DOHH2 (cell line): ENCODE measurements at regions not wholly inside any gene's neighbourhood (a gene's known extent, or its start where the extent isn't known, plus 50 kb on each side); places are given as distances from the start of the nearest gene placed in this dataset.
"Not testable (repeated sequence)": the region's sequence is repeated elsewhere in the genome, so short reads cannot be mapped to it uniquely, and the experiment has no call there.

ENCODE experiments used
- H3F3A ChIP-seq: fragments of 200-600 bp; sonication (generic), shearing (Covaris generic); 2 replicates; pipeline ENCODE4 v1.6.0; 2016; ENCODE audit warnings: antibody characterized with exemption, mild to moderate bottlenecking; ENCODE audit not compliant: control insufficient read depth, insufficient read depth
- H3K27ac ChIP-seq: fragments of 200-600 bp; sonication (generic); 2 replicates; pipeline ENCODE4 v1.5.1; 2014; ENCODE audit warnings: low read depth, mild to moderate bottlenecking, low read length, moderate library complexity
- H3K27me3 ChIP-seq: fragments of 200-600 bp; sonication (generic); 2 replicates; pipeline ENCODE4 v1.6.1; 2014; ENCODE audit warnings: mild to moderate bottlenecking, low read length, mixed read lengths; ENCODE audit not compliant: control insufficient read depth
- H3K36me3 ChIP-seq: fragments of 200-600 bp; sonication (generic); 2 replicates; pipeline ENCODE4 v1.6.1; 2014; ENCODE audit warnings: mild to moderate bottlenecking, low read length, moderate library complexity, mixed read lengths; ENCODE audit not compliant: control insufficient read depth
- H3K4me1 ChIP-seq: fragments of 200-600 bp; sonication (generic); 2 replicates; pipeline ENCODE4 v1.6.1; 2014; ENCODE audit warnings: mild to moderate bottlenecking, low read length, mixed read lengths; ENCODE audit not compliant: control insufficient read depth
- H3K4me2 ChIP-seq: fragments of 200-600 bp; sonication (generic); 2 replicates; pipeline ENCODE4 v1.6.0; 2014; ENCODE audit warnings: mild to moderate bottlenecking, low read length, moderate library complexity
- H3K4me3 ChIP-seq: fragments of 200-600 bp; sonication (generic); 2 replicates; pipeline ENCODE4 v1.5.1; 2014; ENCODE audit warnings: mild to moderate bottlenecking, low read length, mixed read lengths
- H3K79me2 ChIP-seq: fragments of 200-600 bp; sonication (generic); 2 replicates; pipeline ENCODE4 v1.6.1; 2014; ENCODE audit warnings: mild to moderate bottlenecking, low read length, mixed read lengths; ENCODE audit not compliant: control insufficient read depth
- H3K9me2 ChIP-seq: fragments of 200-600 bp; sonication (generic); replicated peaks from 2 replicates; pipeline ENCODE4 v1.6.1; 2014; ENCODE audit warnings: mild to moderate bottlenecking, low read length, mixed read lengths; ENCODE audit not compliant: control insufficient read depth
- H3K9me3 ChIP-seq: fragments of 200-600 bp; sonication (generic); 2 replicates; pipeline ENCODE4 v1.6.1; 2014; ENCODE audit warnings: antibody characterized with exemption, low read length, mixed read lengths; ENCODE audit not compliant: control insufficient read depth, insufficient read depth
- H4K20me1 ChIP-seq: fragments of 200-600 bp; sonication (generic); 2 replicates; pipeline ENCODE4 v1.6.0; 2014; ENCODE audit warnings: low read depth, mild to moderate bottlenecking, antibody characterized with exemption, low read length, moderate library complexity; ENCODE audit not compliant: control insufficient read depth, insufficient read depth
- CTCF ChIP-seq: fragments of 200-600 bp; sonication (generic); IDR thresholded peaks from one replicate; pipeline ENCODE4 v1.5.1; 2014; ENCODE audit warnings: antibody characterized with exemption, mild to moderate bottlenecking, low read depth, low read length; ENCODE audit not compliant: poor library complexity, severe bottlenecking
- EZH2phosphoT487 ChIP-seq: fragments of 200-600 bp; sonication (generic); IDR thresholded peaks from 2 replicates; pipeline ENCODE4 v1.6.1; 2017; ENCODE audit warnings: borderline replicate concordance, mild to moderate bottlenecking, antibody characterized with exemption, low read length, moderate library complexity, mixed read lengths

DNA sequence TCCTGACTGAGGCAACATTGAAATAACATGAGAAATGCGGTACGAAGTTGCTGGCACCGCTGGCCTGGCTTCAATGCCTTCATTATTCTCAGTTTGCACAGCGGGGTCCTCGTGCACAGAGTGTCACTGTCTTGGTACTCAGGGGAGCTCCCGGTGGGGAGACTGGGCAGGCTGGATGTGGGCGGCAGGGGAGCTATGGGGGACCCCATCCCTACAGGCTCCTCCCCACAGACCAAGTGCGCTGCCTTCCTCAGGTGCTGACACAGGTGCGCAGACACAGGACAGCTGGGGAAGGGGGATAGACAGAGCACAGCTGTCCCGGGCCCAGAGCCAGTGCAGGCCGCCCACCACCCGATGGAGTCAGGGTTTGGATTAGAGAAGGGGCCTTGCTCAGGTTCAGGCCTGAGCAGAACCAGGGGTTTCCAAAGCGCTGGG lies 270.1 kb downstream of the ADGRD1 start:
- no peak overlapping the region for H3K27ac ChIP-seq
- no peaks in the 10 kb centered on the region for H3K9me3 ChIP-seq
- no peak overlapping the region for H3K4me3 ChIP-seq
- H3K4me1 ChIP-seq = no peaks in the 10 kb centered on the region
- H3K4me2 ChIP-seq = no peak overlapping the region
- H3F3A ChIP-seq = no peaks in the 10 kb centered on the region
- TF ChIP-seq EZH2phosphoT487 (no peak), CTCF (no peak)
- H3K27me3 ChIP-seq = no peaks in the 10 kb centered on the region; the same call in 1 of the 2 replicates
- no peaks in the 10 kb centered on the region for H4K20me1 ChIP-seq
- H3K79me2 ChIP-seq = no peaks in the 10 kb centered on the region
- no peaks in the 10 kb centered on the region for H3K9me2 ChIP-seq
- H3K36me3 ChIP-seq = no peaks in the 10 kb centered on the region

GRCh38 chr12:131224226-131225065 lies 270.7 kb downstream of the ADGRD1 start:
- H3K4me1 ChIP-seq, H3K79me2 ChIP-seq, H3K9me2 ChIP-seq, H3K9me3 ChIP-seq, H3F3A ChIP-seq, H3K27ac ChIP-seq, H3K36me3 ChIP-seq, H3K27me3 ChIP-seq, H3K4me3 ChIP-seq, H4K20me1 ChIP-seq, H3K4me2 ChIP-seq: not testable (repeated sequence)

DNA sequence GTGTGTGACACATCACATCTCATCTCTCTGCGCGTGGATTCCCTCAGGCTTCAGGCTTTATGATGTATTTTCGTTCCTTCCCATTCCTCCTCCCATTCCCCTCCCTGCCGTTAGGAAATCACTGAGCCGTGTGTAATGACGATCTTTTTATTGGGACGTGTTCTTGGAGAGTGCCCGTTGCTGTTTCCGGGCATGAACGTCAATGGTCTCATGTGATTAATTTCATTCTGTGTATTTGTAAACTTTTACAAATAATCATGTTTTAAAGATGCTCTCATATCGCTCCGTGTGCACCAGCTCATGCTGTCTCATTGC lies 271.3 kb downstream of the ADGRD1 start:
- not testable (repeated sequence) for H3K27me3 ChIP-seq

DNA sequence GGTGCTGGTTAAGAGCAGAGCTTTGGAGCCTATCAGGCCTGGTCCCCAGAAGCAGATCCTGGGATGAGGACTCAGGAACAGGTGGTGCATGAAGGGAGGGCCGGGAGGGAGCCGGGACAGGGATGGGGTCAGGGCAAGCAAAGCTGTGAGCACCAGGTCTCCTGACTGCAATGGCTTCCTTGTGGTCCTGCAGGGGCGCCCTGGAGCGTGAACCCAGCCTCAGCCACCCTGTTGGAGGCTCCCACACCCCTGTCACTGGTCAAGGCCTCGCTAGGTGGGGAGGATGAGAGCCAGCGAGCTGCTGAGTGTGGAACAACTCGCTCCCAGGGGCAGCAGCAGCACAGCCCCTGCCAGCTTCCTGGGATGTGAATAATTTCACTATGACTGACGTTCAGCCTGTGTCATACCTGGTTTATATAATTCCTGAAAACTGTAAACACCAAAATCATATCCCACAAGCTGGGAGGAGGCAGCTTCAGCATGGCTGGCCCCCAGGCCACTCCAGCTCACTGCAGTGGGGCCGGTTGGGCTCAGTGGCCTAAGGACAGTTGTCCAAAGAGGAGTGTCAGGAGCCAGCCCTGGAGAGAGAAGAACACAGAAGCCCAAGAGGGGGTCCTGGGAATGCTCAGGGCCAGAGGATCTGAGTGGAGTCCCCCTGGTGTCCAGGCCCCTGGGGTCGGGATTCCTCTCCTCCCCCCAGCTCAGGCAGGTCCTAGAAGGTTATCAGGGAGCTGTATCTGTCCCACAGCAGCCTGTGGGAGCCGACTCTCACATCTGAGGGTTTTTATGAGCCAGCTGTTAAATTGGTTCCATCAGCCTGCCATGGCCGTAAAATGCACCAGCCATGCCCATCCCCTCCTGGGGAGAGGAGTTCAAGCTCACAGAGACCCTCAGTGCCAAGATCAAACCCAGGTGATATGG lies 272.9 kb downstream of the ADGRD1 start:
- H4K20me1 ChIP-seq = no peaks in the 10 kb centered on the region
- no peaks in the 10 kb centered on the region for H3K36me3 ChIP-seq
- no peak overlapping the region for H3K27ac ChIP-seq
- no peak overlapping the region for H3K4me3 ChIP-seq
- H3K27me3 ChIP-seq = no peaks in the 10 kb centered on the region; the same call in 1 of the 2 replicates
- no peak for TF ChIP-seq CTCF
- TF ChIP-seq EZH2phosphoT487 = no peak
- no peaks in the 10 kb centered on the region for H3K79me2 ChIP-seq
- H3K4me2 ChIP-seq = no peak overlapping the region
- no peaks in the 10 kb centered on the region for H3F3A ChIP-seq
- peaks cover 21% of the 10 kb centered on the region for H3K4me1 ChIP-seq
- H3K9me3 ChIP-seq = no peaks in the 10 kb centered on the region
- no peaks in the 10 kb centered on the region for H3K9me2 ChIP-seq

More for the DNA sequence above, 271.3 kb downstream of the ADGRD1 start:
- H3K36me3 ChIP-seq, H3K4me2 ChIP-seq, H4K20me1 ChIP-seq, H3K4me1 ChIP-seq, H3F3A ChIP-seq, H3K79me2 ChIP-seq, H3K27ac ChIP-seq, H3K4me3 ChIP-seq, H3K9me3 ChIP-seq, H3K9me2 ChIP-seq: not testable (repeated sequence)

DNA sequence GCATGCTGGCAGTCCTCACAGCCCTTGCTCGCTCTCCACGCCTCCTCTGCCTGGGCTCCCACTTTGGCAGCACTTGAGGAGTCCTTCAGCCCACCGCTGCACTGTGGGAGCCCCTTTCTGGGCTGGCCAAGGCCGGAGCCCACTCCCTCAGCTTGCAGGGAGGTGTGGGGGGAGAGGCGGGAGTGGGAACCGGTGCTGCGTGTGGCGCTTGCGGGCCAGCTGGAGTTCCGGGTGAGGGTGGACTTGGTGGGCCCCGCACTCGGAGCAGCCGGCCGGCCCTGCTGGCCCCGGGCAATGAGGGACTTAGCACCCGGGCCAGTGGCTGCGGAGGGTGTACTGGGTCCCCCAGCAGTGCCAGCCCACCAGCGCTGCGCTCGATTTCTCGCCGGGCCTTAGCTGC lies 273.9 kb downstream of the ADGRD1 start:
- H3K36me3 ChIP-seq, H3K4me2 ChIP-seq, H3K9me3 ChIP-seq: not testable (repeated sequence)

DNA sequence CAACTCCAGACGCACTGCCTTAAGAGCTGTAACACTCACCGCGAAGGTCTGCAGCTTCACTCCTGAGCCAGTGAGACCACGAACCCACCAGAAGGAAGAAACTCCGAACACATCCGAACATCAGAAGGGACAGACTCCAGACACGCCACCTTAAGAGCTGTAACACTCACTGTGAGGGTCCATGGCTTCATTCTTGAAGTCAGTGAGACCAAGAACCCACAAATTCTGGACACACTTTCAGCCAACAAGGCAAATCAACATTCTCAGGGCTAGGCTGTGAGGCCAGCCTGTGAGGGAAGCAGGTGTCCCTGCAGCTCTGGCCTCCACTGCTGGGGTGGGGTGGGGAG lies 275.3 kb downstream of the ADGRD1 start:
- not testable (repeated sequence) for H3K4me3 ChIP-seq, H3K36me3 ChIP-seq, H3F3A ChIP-seq, H3K9me3 ChIP-seq, H3K9me2 ChIP-seq, H3K4me2 ChIP-seq, H4K20me1 ChIP-seq, H3K79me2 ChIP-seq, H3K27ac ChIP-seq, H3K27me3 ChIP-seq
- peaks cover 28% of the 10 kb centered on the region for H3K4me1 ChIP-seq

More for the DNA sequence above, 273.9 kb downstream of the ADGRD1 start:
- not testable (repeated sequence) for H3K27me3 ChIP-seq, H4K20me1 ChIP-seq, H3K9me2 ChIP-seq, H3K4me3 ChIP-seq, H3K27ac ChIP-seq, H3F3A ChIP-seq, H3K79me2 ChIP-seq
- H3K4me1 ChIP-seq = peaks cover 28% of the 10 kb centered on the region
